AG04449 (cell line): ENCODE measurements at regions not wholly inside any gene's neighbourhood (a gene's known extent, or its start where the extent isn't known, plus 50 kb on each side); places are given as distances from the start of the nearest gene placed in this dataset.
"Not testable (repeated sequence)": the region's sequence is repeated elsewhere in the genome, so short reads cannot be mapped to it uniquely, and the experiment has no call there.

ENCODE experiments used
- CTCF ChIA-PET: fragments of 350-600 bp; formaldehyde crosslinking; extraction: SDS; loops from one replicate; lab custom pipeline; 2021; ENCODE audit warnings: antibody characterized with exemption; lab: Yijun Ruan, JAX
- POLR2A ChIA-PET: fragments of 400-600, 350-600 bp; formaldehyde crosslinking; extraction: SDS; loops from one replicate; lab custom pipeline; 2020; ENCODE audit warnings: antibody characterized with exemption, inconsistent platforms; lab: Yijun Ruan, JAX
- DNase-seq: peaks from one replicate; pipeline ENCODE4 v3.0.0-alpha.2; 2010; ENCODE audit warnings: low read depth, low spot score
- H3K4me3 ChIP-seq: 2 replicates; pipeline ENCODE4 v1.5.1; 2011; ENCODE audit warnings: low read depth, mild to moderate bottlenecking, control low read depth, low read length
- CTCF ChIP-seq: IDR thresholded peaks from one replicate; pipeline ENCODE4 v1.5.1; 2011; ENCODE audit warnings: mild to moderate bottlenecking, moderate library complexity, low read length, control low read depth, inconsistent platforms; ENCODE audit not compliant: insufficient read depth; ENCODE audit errors: missing control alignments

GRCh38 chrX:134045372-134045771 is 60.0 kb upstream of the GPC3 start:
- CTCF ChIA-PET, DNase-seq, POLR2A ChIA-PET, H3K4me3 ChIP-seq: not testable (repeated sequence)

- H3K4me3 ChIP-seq, DNase-seq, POLR2A ChIA-PET, CTCF ChIA-PET: not testable (repeated sequence)
Measured at GRCh38 chrX:134067107-134067506, 81.7 kb upstream of the GPC3 start.

- DNase-seq, H3K4me3 ChIP-seq, POLR2A ChIA-PET, CTCF ChIA-PET: not testable (repeated sequence)
Measured at GRCh38 chrX:134071899-134072298, 86.5 kb upstream of the GPC3 start.

GRCh38 chrX:134073341-134073740 is 87.9 kb upstream of the GPC3 start:
- ChIA-PET POLR2A (no interaction called here), CTCF (no interaction called here)
- no peak for DNase-seq
- H3K4me3 ChIP-seq, result no peak overlapping the region
- TF ChIP-seq CTCF, result no peak

- no peak for TF ChIP-seq CTCF
- ChIA-PET CTCF (no interaction called here), POLR2A (no interaction called here)
- no peak for DNase-seq
- no peak overlapping the region for H3K4me3 ChIP-seq
Measured at GRCh38 chrX:134074151-134074550, 88.8 kb upstream of the GPC3 start.

GRCh38 chrX:134075894-134076718 is 90.7 kb upstream of the GPC3 start:
- no peak for DNase-seq
- CTCF ChIA-PET, result no interaction called here
- no peak for TF ChIP-seq CTCF
- POLR2A ChIA-PET, result no interaction called here
- no peak overlapping the region for H3K4me3 ChIP-seq

- DNase-seq, result no peak
- ChIA-PET CTCF (no interaction called here), POLR2A (no interaction called here)
- TF ChIP-seq CTCF, result no peak
- H3K4me3 ChIP-seq, result no peak overlapping the region
Measured at GRCh38 chrX:134095366-134095765, 110.0 kb upstream of the GPC3 start.

- H3K4me3 ChIP-seq, result no peak overlapping the region
- ChIA-PET POLR2A (no interaction called here), CTCF (no interaction called here)
- TF ChIP-seq CTCF, result no peak
- no peak for DNase-seq
Measured at GRCh38 chrX:134101636-134102035, 116.2 kb upstream of the GPC3 start.
